A549 (cell line): ENCODE measurements at regions not wholly inside any gene's neighbourhood (a gene's known extent, or its start where the extent isn't known, plus 50 kb on each side); places are given as distances from the start of the nearest gene placed in this dataset.

Experiments
- CBX2 ChIP-seq: fragments of 200-600 bp; sonication (generic); IDR thresholded peaks from 2 replicates; pipeline ENCODE4 v1.6.1; 2016; ENCODE audit warnings: low read depth, mild to moderate bottlenecking, borderline replicate concordance
- CTCF ChIP-seq: fragments of >200 bp; sonication (Bioruptor Twin); formaldehyde crosslinking; IDR thresholded peaks from 3 replicates; pipeline ENCODE4 v1.5.1; 2016
- EHMT2 ChIP-seq: fragments of 200-600 bp; sonication (generic); IDR thresholded peaks from 2 replicates; pipeline ENCODE4 v1.6.1; 2016; ENCODE audit warnings: antibody characterized with exemption, low read depth, mild to moderate bottlenecking, moderate library complexity
- JUN ChIP-seq, 2 experiments: fragments of >200 bp; sonication (Bioruptor Twin); formaldehyde crosslinking; IDR thresholded peaks; 2 replicates in 1 of 2; 3 replicates in 1 of 2; pipeline ENCODE4 v1.6.1; 2016 to 2017
- KDM1A ChIP-seq: fragments of 200-600 bp; sonication (generic); IDR thresholded peaks from 2 replicates; pipeline ENCODE4 v1.6.1; 2016; ENCODE audit warnings: low read depth, mild to moderate bottlenecking
- POLR2A ChIP-seq: IDR thresholded peaks from 2 replicates; pipeline ENCODE4 v1.6.1; 2012; ENCODE audit warnings: mild to moderate bottlenecking, low read length
- RNF2 ChIP-seq: fragments of 200-600 bp; sonication (generic); IDR thresholded peaks from 2 replicates; pipeline ENCODE4 v1.6.1; 2016; ENCODE audit warnings: low read depth, mild to moderate bottlenecking, antibody characterized with exemption, moderate library complexity, borderline replicate concordance
- SMC3 ChIP-seq: fragments of >200 bp; sonication (Bioruptor Twin); formaldehyde crosslinking; IDR thresholded peaks from 3 replicates; pipeline ENCODE4 v1.6.1; 2018; ENCODE audit warnings: inconsistent platforms
- ZC3H11A ChIP-seq: fragments of 450-650 bp; IDR thresholded peaks from 2 replicates; pipeline ENCODE4 v1.6.1; 2014; ENCODE audit warnings: antibody characterized with exemption, mild to moderate bottlenecking

- TF ChIP-seq CTCF (no peak), EHMT2 (no peak), SMC3 (no peak), CBX2 (no peak), POLR2A (no peak), ZC3H11A (no peak), KDM1A (no peak), JUN (IDR thresholded peaks at IDR 0.05) (no peak), RNF2 (no peak)
These were observed 246.5 kb upstream of the CIBAR2 start for GRCh38 chr16:85358704-85359146.
